Omental fat pad (tissue), 3 donors: ENCODE measurements at regions not wholly inside any gene's neighbourhood (a gene's known extent, or its start where the extent isn't known, plus 50 kb on each side); places are given as distances from the start of the nearest gene placed in this dataset.

Source experiments
- ATAC-seq: fragments of 150-250 bp; one replicate; pipeline ENCODE4 v1.9.1; 2016; ENCODE audit warnings: mild to moderate bottlenecking, moderate library complexity; ENCODE audit not compliant: low FRiP score
- DNase-seq: peaks from one replicate; pipeline ENCODE4 v3.0.0-alpha.2; 2019; ENCODE audit warnings: low spot score
- CTCF ChIP-seq, 3 donors: fragments of 450-650 bp; IDR thresholded peaks; one replicate each; pipeline ENCODE4 v1.5.1; 2016 to 2017; ENCODE audit warnings: antibody characterized with exemption in 3 of 3, mild to moderate bottlenecking in 3 of 3, moderate library complexity in 2 of 3

- TF ChIP-seq CTCF (IDR thresholded peaks at IDR 0.05): no peak
- ATAC-seq (no peak), DNase-seq (no peak)
These were observed 186.3 kb upstream of the GPR149 start for GRCh38 chr3:154616298-154616697.

GRCh38 chr3:154615471-154615870 lies 185.5 kb upstream of the GPR149 start:
- DNase-seq (no peak), ATAC-seq (no peak)
- no peak for TF ChIP-seq CTCF (IDR thresholded peaks at IDR 0.05)

GRCh38 chr3:154614601-154615000 lies 184.6 kb upstream of the GPR149 start:
- no peak for DNase-seq
- no peak for ATAC-seq
- TF ChIP-seq CTCF (IDR thresholded peaks at IDR 0.05): no peak

GRCh38 chr3:154614078-154614477 lies 184.1 kb upstream of the GPR149 start:
- TF ChIP-seq CTCF (IDR thresholded peaks at IDR 0.05): no peak
- no peak for ATAC-seq
- no peak for DNase-seq

DNA sequence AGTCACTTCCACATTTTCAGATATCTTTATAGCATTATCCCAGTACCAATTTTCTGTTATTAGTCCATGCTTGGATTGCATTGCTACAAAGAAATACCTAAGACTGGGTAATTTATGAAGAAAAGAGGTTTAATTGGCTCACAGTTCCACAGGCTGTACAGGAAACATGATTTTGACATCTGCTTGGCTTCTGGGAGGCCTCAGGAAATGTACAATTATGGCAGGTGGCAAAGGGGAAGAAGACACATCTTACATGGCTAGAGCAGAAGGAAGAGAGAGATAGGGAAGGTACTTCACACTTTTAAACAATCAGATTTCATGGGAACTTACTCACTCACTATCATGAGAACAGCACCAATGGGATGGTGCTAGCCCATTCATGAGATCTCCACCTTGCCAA lies 172.3 kb upstream of the GPR149 start:
- DNase-seq (no peak), ATAC-seq (no peak)
- TF ChIP-seq CTCF (IDR thresholded peaks at IDR 0.05): no peak

- no peak for TF ChIP-seq CTCF (IDR thresholded peaks at IDR 0.05)
- DNase-seq (no peak), ATAC-seq (no peak)
These were observed 168.2 kb upstream of the GPR149 start for GRCh38 chr3:154598166-154598565.

DNA sequence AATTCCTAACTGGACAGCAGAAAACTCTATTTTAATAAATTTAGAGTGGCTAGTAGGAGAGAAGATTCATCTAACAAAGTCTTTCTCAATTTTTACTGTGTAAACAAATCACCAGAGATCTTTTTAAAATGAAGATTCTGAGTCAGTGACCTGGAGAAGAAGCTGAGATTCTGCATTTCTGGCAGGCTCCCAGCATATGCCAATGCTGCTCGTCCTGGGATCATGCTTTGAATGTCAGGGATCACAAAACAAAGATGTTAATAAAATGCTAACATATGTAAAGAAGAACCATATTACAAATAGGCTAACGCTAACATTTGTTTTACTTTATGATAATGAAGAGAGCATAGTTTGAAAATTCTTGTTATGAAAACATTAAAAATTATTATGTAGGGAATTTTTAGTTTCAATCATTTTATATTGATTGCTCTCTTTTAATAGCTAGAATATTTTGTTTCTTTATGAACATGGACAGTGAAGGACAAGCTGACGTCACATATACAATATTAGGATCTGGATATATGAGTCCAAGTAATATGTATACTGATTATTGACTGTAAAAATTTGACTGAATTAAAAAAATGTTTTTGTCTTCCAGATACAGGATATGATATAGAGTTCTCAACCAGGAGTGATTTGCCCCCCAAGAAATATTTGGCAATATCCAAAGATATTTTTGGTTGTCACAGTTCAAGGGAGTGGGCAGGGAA lies 160.8 kb upstream of the GPR149 start:
- ATAC-seq (no peak), DNase-seq (no peak)
- TF ChIP-seq CTCF (IDR thresholded peaks at IDR 0.05): no peak
